ENCODE measurements at regions not wholly inside any gene's neighbourhood (a gene's known extent, or its start where the extent isn't known, plus 50 kb on each side); places are given as distances from the start of the nearest gene placed in this dataset.

- DNase-seq = no peak
- Mint-ChIP-seq H3K4me1 (peaks cover 13% of the 10 kb centered on the region), H3K36me3 (no peaks in the 10 kb centered on the region), H3K27me3 (no peaks in the 10 kb centered on the region), H3K9me3 (no peaks in the 10 kb centered on the region), H3K27ac (no peak overlapping the region), H3K4me3 (no peak overlapping the region)
These were observed 110.8 kb upstream of the SPON1 start for GRCh38 chr11:13851691-13852090.

GRCh38 chr11:13852481-13852880, 110.0 kb upstream of the SPON1 start:
- no peaks in the 10 kb centered on the region for H3K9me3 Mint-ChIP-seq
- H3K27me3 Mint-ChIP-seq = no peaks in the 10 kb centered on the region
- no peak for DNase-seq
- no peak overlapping the region for H3K4me3 Mint-ChIP-seq
- H3K4me1 Mint-ChIP-seq = peaks cover 13% of the 10 kb centered on the region
- H3K27ac Mint-ChIP-seq = no peak overlapping the region
- no peaks in the 10 kb centered on the region for H3K36me3 Mint-ChIP-seq

- H3K4me1 Mint-ChIP-seq = peaks cover 23% of the 10 kb centered on the region
- H3K9me3 Mint-ChIP-seq = peaks cover 3% of the 10 kb centered on the region
- H3K4me3 Mint-ChIP-seq = no peak overlapping the region
- peaks cover 2% of the 10 kb centered on the region for H3K36me3 Mint-ChIP-seq
- H3K27ac Mint-ChIP-seq = no peak overlapping the region
- no peaks in the 10 kb centered on the region for H3K27me3 Mint-ChIP-seq
- no peak for DNase-seq
These were observed 104.7 kb upstream of the SPON1 start for GRCh38 chr11:13857828-13858227.

GRCh38 chr11:13859892-13860291, 102.6 kb upstream of the SPON1 start:
- Mint-ChIP-seq H3K4me3 (no peak overlapping the region), H3K9me3 (peaks cover 3% of the 10 kb centered on the region), H3K27ac (no peak overlapping the region), H3K36me3 (peaks cover 2% of the 10 kb centered on the region), H3K4me1 (peaks cover 29% of the 10 kb centered on the region), H3K27me3 (no peaks in the 10 kb centered on the region)
- no peak for DNase-seq

- Mint-ChIP-seq H3K27ac (peak overlapping the region; percentile 59), H3K36me3 (peaks cover 2% of the 10 kb centered on the region), H3K9me3 (peaks cover 3% of the 10 kb centered on the region), H3K27me3 (no peaks in the 10 kb centered on the region), H3K4me1 (peaks cover 29% of the 10 kb centered on the region), H3K4me3 (no peak overlapping the region)
- DNase-seq = no peak
These were observed 101.1 kb upstream of the SPON1 start for GRCh38 chr11:13861411-13861810.

- Mint-ChIP-seq H3K27me3 (no peaks in the 10 kb centered on the region), H3K36me3 (peaks cover 2% of the 10 kb centered on the region), H3K4me3 (no peak overlapping the region), H3K9me3 (peaks cover 3% of the 10 kb centered on the region), H3K4me1 (peaks cover 29% of the 10 kb centered on the region), H3K27ac (no peak overlapping the region)
- no peak for DNase-seq
These were observed 99.6 kb upstream of the SPON1 start for GRCh38 chr11:13862845-13863392.

- peak overlapping the region; percentile 30 for H3K4me3 Mint-ChIP-seq
- H3K27ac Mint-ChIP-seq = peak overlapping the region; percentile 95
- peaks cover 5% of the 10 kb centered on the region for H3K36me3 Mint-ChIP-seq
- no peak for DNase-seq
- peaks cover 27% of the 10 kb centered on the region for H3K4me1 Mint-ChIP-seq
- no peaks in the 10 kb centered on the region for H3K27me3 Mint-ChIP-seq
- H3K9me3 Mint-ChIP-seq = peaks cover 2% of the 10 kb centered on the region
These were observed 93.7 kb upstream of the SPON1 start for GRCh38 chr11:13868710-13869397.

- DNase-seq = no peak
- Mint-ChIP-seq H3K4me3 (peak overlapping the region; percentile 30), H3K36me3 (peaks cover 5% of the 10 kb centered on the region), H3K27ac (peak overlapping the region; percentile 95), H3K9me3 (peaks cover 2% of the 10 kb centered on the region), H3K4me1 (peaks cover 27% of the 10 kb centered on the region), H3K27me3 (no peaks in the 10 kb centered on the region)
These were observed 93.1 kb upstream of the SPON1 start for GRCh38 chr11:13869398-13869886.

GRCh38 chr11:13874597-13874996, 87.9 kb upstream of the SPON1 start:
- no peaks in the 10 kb centered on the region for H3K27me3 Mint-ChIP-seq

GRCh38 chr11:13875643-13876042, 86.9 kb upstream of the SPON1 start:
- H3K4me3 Mint-ChIP-seq = no peak overlapping the region

More at GRCh38 chr11:13874597-13874996, 87.9 kb upstream of the SPON1 start:
- Mint-ChIP-seq H3K4me3 (no peak overlapping the region), H3K4me1 (peaks cover 22% of the 10 kb centered on the region), H3K36me3 (peaks cover 6% of the 10 kb centered on the region), H3K9me3 (peaks cover 2% of the 10 kb centered on the region), H3K27ac (no peak overlapping the region)
- DNase-seq = no peak

GRCh38 chr11:13876423-13876822, 86.1 kb upstream of the SPON1 start:
- no peak for DNase-seq
- Mint-ChIP-seq H3K9me3 (no peaks in the 10 kb centered on the region), H3K27me3 (no peaks in the 10 kb centered on the region), H3K27ac (no peak overlapping the region), H3K36me3 (peaks cover 1% of the 10 kb centered on the region), H3K4me1 (peaks cover 15% of the 10 kb centered on the region), H3K4me3 (no peak overlapping the region)

More at GRCh38 chr11:13875643-13876042, 86.9 kb upstream of the SPON1 start:
- Mint-ChIP-seq H3K4me1 (peaks cover 17% of the 10 kb centered on the region), H3K27me3 (no peaks in the 10 kb centered on the region), H3K36me3 (peaks cover 4% of the 10 kb centered on the region), H3K27ac (no peak overlapping the region), H3K9me3 (no peaks in the 10 kb centered on the region)
- DNase-seq = no peak

GRCh38 chr11:13878077-13878476, 84.4 kb upstream of the SPON1 start:
- Mint-ChIP-seq H3K27ac (no peak overlapping the region), H3K27me3 (no peaks in the 10 kb centered on the region), H3K9me3 (no peaks in the 10 kb centered on the region), H3K4me3 (no peak overlapping the region), H3K36me3 (peaks cover 1% of the 10 kb centered on the region), H3K4me1 (peaks cover 17% of the 10 kb centered on the region)
- DNase-seq = no peak

GRCh38 chr11:13880634-13881033, 81.9 kb upstream of the SPON1 start:
- H3K4me3 Mint-ChIP-seq = no peak overlapping the region
- peaks cover 19% of the 10 kb centered on the region for H3K4me1 Mint-ChIP-seq
- H3K27me3 Mint-ChIP-seq = no peaks in the 10 kb centered on the region
- no peak for DNase-seq
- no peaks in the 10 kb centered on the region for H3K9me3 Mint-ChIP-seq
- H3K27ac Mint-ChIP-seq = no peak overlapping the region
- H3K36me3 Mint-ChIP-seq = peaks cover 1% of the 10 kb centered on the region

GRCh38 chr11:13881226-13881905, 81.2 kb upstream of the SPON1 start:
- no peak overlapping the region for H3K27ac Mint-ChIP-seq
- H3K36me3 Mint-ChIP-seq = peaks cover 1% of the 10 kb centered on the region
- H3K27me3 Mint-ChIP-seq = no peaks in the 10 kb centered on the region
- H3K9me3 Mint-ChIP-seq = no peaks in the 10 kb centered on the region
- H3K4me3 Mint-ChIP-seq = no peak overlapping the region
- H3K4me1 Mint-ChIP-seq = peaks cover 19% of the 10 kb centered on the region
- DNase-seq = no peak

- Mint-ChIP-seq H3K9me3 (peaks cover 3% of the 10 kb centered on the region), H3K4me1 (peaks cover 10% of the 10 kb centered on the region), H3K36me3 (peaks cover 3% of the 10 kb centered on the region), H3K27ac (no peak overlapping the region), H3K4me3 (no peak overlapping the region), H3K27me3 (no peaks in the 10 kb centered on the region)
- DNase-seq = no peak
These were observed 79.5 kb upstream of the SPON1 start for GRCh38 chr11:13883042-13883441.

Measured in activated naive CD8-positive, alpha-beta T cell treated with anti-CD3 and anti-CD28 coated beads for 36 hours (primary cell).